Right lobe of liver (tissue), 4 donors: ENCODE measurements at regions not wholly inside any gene's neighbourhood (a gene's known extent, or its start where the extent isn't known, plus 50 kb on each side); places are given as distances from the start of the nearest gene placed in this dataset.

ENCODE experiments used
- POLR2A ChIP-seq: fragments of 450-650 bp; IDR thresholded peaks from one replicate; pipeline ENCODE4 v1.6.1; 2017; ENCODE audit warnings: antibody characterized with exemption, mild to moderate bottlenecking
- TF ChIP-seq, protein P1 (sequence below), 4 donors: fragments of 200-600 bp in 3 of 4; fragments of 450-650 bp in 1 of 4; IDR thresholded peaks; one replicate each; pipeline versions ENCODE4 v1.5.1 to v1.8.0; 2016 to 2022; ENCODE audit warnings: antibody characterized with exemption in 4 of 4, mild to moderate bottlenecking in 2 of 4
- donor health status: DM: no; HTN: no; CAD: no.
- donor health status: DM: no; HTN: no; CAD: no.
- donor health status: DM: no; HTN: yes; CAD: no.

DNA sequence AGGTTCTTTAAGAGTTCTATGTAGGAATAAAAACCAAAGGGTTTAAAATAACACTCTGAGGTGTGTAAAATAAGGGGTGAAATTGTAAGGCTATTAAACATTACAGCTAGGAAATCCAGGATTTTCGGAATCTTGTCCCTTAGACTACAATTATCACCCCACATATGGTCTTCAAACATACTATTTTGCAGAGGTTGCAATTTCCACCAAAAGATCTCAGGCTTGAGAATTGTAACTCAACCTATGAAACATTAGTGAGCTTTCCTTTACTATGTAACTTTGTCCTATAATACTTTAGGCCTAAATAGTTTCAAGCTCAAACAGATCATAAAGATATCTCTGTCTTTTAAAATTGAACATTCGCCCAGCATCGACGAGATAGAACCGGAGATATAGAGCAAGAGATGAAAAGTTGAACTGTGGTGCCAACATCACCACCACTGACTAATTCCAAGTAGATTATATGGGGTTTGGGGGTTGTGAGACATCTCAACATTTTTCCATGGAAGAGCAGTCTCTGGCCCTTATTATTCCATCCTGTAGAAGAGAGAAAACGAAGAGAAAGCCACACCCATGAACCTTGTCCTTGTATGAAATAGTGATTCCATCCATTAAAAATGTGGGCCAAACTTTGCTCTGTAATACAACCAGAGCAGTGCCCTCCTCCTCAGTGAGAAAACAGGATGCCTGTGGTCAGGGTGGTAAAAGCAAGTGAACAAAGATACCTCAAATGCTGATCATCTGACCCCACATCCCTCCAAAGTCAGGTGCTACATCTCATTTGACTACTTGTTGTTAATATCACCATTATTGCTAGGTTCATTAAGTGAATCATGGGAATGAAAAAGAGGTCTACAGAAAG is 284.5 kb upstream of the GJE1 start:
- TF ChIP-seq, protein P1, sequence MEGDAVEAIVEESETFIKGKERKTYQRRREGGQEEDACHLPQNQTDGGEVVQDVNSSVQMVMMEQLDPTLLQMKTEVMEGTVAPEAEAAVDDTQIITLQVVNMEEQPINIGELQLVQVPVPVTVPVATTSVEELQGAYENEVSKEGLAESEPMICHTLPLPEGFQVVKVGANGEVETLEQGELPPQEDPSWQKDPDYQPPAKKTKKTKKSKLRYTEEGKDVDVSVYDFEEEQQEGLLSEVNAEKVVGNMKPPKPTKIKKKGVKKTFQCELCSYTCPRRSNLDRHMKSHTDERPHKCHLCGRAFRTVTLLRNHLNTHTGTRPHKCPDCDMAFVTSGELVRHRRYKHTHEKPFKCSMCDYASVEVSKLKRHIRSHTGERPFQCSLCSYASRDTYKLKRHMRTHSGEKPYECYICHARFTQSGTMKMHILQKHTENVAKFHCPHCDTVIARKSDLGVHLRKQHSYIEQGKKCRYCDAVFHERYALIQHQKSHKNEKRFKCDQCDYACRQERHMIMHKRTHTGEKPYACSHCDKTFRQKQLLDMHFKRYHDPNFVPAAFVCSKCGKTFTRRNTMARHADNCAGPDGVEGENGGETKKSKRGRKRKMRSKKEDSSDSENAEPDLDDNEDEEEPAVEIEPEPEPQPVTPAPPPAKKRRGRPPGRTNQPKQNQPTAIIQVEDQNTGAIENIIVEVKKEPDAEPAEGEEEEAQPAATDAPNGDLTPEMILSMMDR (IDR thresholded peaks at IDR 0.05) = no peak
- TF ChIP-seq POLR2A = no peak
